ENCODE measurements at regions not wholly inside any gene's neighbourhood (a gene's known extent, or its start where the extent isn't known, plus 50 kb on each side); places are given as distances from the start of the nearest gene placed in this dataset.
A peak's percentile ranks its signal among the peaks of the same experiment; 100 is the strongest.

DNA sequence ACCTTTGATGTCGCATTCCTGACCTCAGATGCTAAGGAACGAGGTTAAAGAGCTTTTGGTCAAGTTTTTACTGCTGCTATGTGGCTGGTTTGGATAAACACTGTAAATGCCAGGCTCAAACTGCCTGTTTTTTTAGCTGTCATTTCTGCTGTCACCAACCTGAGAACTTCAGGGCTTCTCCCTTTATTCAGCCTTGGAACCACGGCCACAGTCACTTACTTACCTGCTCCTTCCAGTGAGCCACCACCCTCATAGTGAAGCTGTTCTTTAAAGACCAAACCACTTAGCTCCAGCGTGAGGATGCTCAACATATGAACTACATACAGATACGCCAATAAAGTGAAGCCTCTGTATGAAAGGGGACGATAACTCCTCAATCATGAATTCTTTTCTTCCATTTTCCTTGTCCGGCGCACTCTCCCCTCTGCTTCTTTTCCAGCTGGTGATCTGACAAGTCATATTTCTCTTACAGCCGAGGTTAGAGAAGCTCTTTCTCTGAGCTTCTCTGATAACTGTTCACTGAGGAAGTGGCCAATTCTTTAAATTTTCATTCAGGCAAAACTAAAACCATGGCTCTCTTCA is 152.8 kb upstream of the ANK2 start:
- DNase-seq (ENCODE audit: low read depth): no peak
- TF ChIP-seq, protein P1, sequence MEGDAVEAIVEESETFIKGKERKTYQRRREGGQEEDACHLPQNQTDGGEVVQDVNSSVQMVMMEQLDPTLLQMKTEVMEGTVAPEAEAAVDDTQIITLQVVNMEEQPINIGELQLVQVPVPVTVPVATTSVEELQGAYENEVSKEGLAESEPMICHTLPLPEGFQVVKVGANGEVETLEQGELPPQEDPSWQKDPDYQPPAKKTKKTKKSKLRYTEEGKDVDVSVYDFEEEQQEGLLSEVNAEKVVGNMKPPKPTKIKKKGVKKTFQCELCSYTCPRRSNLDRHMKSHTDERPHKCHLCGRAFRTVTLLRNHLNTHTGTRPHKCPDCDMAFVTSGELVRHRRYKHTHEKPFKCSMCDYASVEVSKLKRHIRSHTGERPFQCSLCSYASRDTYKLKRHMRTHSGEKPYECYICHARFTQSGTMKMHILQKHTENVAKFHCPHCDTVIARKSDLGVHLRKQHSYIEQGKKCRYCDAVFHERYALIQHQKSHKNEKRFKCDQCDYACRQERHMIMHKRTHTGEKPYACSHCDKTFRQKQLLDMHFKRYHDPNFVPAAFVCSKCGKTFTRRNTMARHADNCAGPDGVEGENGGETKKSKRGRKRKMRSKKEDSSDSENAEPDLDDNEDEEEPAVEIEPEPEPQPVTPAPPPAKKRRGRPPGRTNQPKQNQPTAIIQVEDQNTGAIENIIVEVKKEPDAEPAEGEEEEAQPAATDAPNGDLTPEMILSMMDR (conservative IDR thresholded peaks at IDR 0.05; ENCODE audit: low read length): no peak
- no peak overlapping the region for H3K4me3 ChIP-seq (ENCODE audit: low read length)

DNA sequence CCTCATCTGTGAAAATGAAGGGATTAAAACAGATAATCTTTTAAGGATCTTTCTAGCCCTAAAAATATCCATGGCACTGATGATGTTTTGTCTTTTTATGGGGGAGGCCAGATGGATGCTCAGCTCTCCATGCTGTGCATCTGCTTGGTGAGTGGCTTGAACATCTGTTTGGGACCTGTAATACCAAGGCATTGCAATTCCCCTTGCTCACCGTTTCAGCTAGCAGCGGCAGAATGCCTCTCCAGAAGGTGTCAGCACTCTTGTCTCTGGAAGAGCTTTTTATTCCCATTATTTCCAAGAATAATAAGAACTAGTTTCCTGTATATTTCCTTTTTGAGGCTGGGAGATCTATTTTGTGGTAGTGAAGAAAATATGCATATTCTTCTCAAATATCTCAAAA is 151.9 kb upstream of the ANK2 start:
- TF ChIP-seq, protein P1 (conservative IDR thresholded peaks at IDR 0.05; ENCODE audit: low read length): no peak
- H3K4me3 ChIP-seq (ENCODE audit: low read length): no peak overlapping the region
- DNase-seq (ENCODE audit: low read depth): no peak

DNA sequence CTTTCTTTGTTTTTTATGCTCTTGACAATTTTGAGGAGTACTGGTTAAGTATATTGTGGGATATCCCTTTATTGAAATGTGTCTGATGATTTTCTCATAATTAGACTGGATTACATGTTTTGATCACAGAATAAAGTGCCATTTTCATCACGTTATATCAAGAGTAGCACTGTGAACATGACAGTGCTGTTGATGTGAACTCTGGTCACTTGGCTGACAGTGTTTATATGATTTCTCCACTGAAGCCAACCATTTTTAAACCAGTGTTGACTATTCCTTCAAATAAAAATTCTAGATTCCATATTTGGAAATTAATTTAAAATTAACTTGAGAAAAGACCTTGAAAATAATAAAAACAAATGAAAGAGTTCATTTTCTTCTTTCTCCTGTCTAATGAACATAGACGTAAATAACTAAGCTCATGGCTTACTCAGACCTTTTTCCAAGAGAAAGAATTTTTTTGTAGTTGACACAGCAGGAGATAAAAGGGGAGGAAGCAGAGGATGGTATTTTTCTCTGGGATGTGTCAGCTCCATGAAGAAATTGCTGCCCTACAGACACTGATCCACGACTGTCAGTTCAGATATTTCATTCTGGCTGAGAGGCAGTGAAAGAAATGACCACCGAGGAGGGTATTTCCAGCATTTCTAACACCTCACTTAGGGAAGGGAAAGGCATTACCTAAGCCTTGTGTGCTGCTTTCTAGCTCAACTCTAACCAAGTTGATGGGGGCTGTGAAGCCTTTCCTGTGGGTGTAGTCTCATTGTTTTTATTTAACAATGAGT is 150.9 kb upstream of the ANK2 start:
- TF ChIP-seq, protein P1 (conservative IDR thresholded peaks at IDR 0.05; ENCODE audit: low read length): no peak
- H3K4me3 ChIP-seq (ENCODE audit: low read length): no peak overlapping the region

DNA sequence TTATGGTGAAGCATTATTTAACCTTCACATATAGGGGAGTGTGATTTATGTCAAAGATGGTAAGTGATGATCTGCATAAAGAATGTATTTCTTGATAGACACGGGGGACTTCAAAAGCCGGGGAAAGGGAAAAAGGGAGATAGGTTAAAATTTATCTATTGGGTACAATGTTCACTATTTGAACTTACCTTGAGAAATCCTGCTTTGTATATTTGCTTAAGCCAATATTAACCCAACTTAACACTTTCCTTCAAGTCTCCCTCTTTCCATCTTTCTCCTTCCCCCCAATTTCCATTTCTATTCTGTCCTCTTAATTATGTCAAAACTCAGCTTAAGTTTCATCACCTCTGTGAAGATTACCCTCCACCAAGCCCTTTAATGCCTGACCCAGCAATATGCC is 149.0 kb upstream of the ANK2 start:
- no peak overlapping the region for H3K4me3 ChIP-seq (ENCODE audit: low read length)
- TF ChIP-seq, protein P1 (conservative IDR thresholded peaks at IDR 0.05; ENCODE audit: low read length): no peak
- DNase-seq (ENCODE audit: low read depth): no peak

More for the DNA sequence above, 150.9 kb upstream of the ANK2 start:
- DNase-seq (ENCODE audit: low read depth): peak; percentile 15

DNA sequence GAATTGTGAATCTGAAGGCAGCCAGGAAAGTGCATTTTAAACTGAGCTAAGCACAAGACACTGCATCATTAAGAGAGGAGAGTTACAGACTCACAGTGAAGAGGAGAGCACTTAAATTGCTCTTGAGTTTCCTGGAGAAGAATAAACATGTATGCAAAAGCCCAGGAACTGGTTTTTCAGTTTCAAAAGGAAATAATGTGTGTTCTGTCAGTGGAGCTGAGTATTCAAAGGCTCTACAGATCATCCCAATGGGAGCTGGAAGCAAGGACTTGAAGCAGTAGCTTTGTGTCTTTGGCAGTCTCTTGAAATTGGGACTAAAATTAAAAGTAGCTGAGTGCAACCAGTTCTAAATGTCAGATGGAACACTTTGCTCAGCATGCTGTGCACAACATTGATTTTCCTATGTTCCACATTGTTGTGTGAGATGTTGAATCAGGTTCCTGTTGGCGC is 147.5 kb upstream of the ANK2 start:
- no peak overlapping the region for H3K4me3 ChIP-seq (ENCODE audit: low read length)
- TF ChIP-seq, protein P1 (conservative IDR thresholded peaks at IDR 0.05; ENCODE audit: low read length): no peak
- DNase-seq (ENCODE audit: low read depth): no peak

DNA sequence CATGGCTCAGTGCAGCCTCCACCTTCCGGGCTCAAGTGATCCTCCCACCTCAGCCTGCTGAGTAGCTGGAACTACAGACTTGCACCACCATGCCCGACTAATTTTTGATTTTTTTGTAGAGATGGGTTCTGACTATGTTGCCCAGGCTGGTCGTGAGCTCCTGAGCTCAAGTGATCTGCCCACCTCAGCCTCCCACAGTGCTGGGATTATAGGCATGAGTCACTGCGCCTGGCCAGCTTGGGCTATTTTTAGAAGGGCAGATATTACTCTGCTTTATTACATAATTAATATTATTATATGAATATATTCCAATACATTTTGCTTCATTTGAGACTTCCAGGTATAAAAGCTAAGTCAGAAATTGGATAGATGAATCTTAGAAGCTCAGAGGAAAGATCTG is 143.7 kb upstream of the ANK2 start:
- H3K4me3 ChIP-seq (ENCODE audit: low read length): no peak overlapping the region
- no peak for DNase-seq (ENCODE audit: low read depth)
- TF ChIP-seq, protein P1 (conservative IDR thresholded peaks at IDR 0.05; ENCODE audit: low read length): no peak

DNA sequence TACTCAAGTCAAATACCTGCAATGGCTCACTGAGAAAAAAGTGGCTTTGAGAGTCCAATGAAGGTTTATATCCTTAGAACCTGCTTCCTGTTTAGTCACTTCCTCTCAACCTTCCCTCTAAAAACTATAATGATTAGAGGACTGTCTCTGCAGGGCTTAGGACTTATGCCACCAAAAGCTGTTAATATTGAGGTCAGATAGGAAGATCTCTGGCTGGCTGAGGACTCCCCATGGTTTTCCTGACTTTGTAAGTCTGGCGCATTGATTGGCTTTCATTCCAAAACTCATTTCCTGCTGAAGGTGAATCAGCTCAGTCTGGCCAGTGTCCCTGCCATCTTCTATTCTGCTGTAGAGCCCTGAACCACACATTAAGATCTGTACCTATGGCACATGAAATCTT is 140.9 kb upstream of the ANK2 start:
- TF ChIP-seq, protein P1 (conservative IDR thresholded peaks at IDR 0.05; ENCODE audit: low read length): no peak
- no peak for DNase-seq (ENCODE audit: low read depth)
- no peak overlapping the region for H3K4me3 ChIP-seq (ENCODE audit: low read length)

All from AG10803 (cell line).